NT2/D1 (cell line): ENCODE measurements at regions not wholly inside any gene's neighbourhood (a gene's known extent, or its start where the extent isn't known, plus 50 kb on each side); places are given as distances from the start of the nearest gene placed in this dataset.

Experiments used
- SUZ12 ChIP-seq: IDR thresholded peaks from 2 replicates; pipeline ENCODE4 v1.6.1; 2011; ENCODE audit not compliant: insufficient read length, insufficient read depth; ENCODE audit errors: extremely low read depth
- YY1 ChIP-seq: IDR thresholded peaks from 2 replicates; pipeline ENCODE4 v1.6.1; 2011; ENCODE audit not compliant: insufficient read length, insufficient read depth

GRCh38 chr16:8083560-8083959 lies 506.8 kb downstream of the TMEM114 start:
- TF ChIP-seq YY1 (no peak), SUZ12 (no peak)
